PC-3 (cell line): ENCODE measurements at regions not wholly inside any gene's neighbourhood (a gene's known extent, or its start where the extent isn't known, plus 50 kb on each side); places are given as distances from the start of the nearest gene placed in this dataset.

Experiments used
- ATAC-seq: fragments of 200-7000 bp; cut with Tn5 transposase; 2 replicates; pipeline ENCODE4 v1.9.1; 2020; ENCODE audit warnings: mild to moderate bottlenecking, moderate library complexity
- BruUV-seq: library from RNA; stranded (reverse); fragments of 400-500 nt; replicated peaks from 2 replicates; lab custom pipeline; 2021; lab: Mats Ljungman, UMichigan
- CTCF ChIA-PET: fragments of 300-600 bp; sonication (Branson Sonifier 250); formaldehyde crosslinking; loops from one replicate; lab custom pipeline; 2022; ENCODE audit warnings: antibody characterized with exemption; lab: Charles Lee
- POLR2A ChIA-PET: fragments of 300-600 bp; sonication (Branson Sonifier 250); formaldehyde crosslinking; loops from one replicate; lab custom pipeline; 2022; ENCODE audit warnings: antibody characterized with exemption; ENCODE audit not compliant: unreplicated experiment; lab: Charles Lee
- DNase-seq: peaks from one replicate; pipeline ENCODE4 v3.0.0-alpha.2; 2015
- H2AFZ ChIP-seq: fragments of 300-600 bp; sonication (generic); 2 replicates; pipeline ENCODE4 v1.6.0; 2016; ENCODE audit warnings: antibody characterized with exemption, low read length
- H3F3A ChIP-seq: fragments of 300-600 bp; sonication (generic); one replicate; pipeline ENCODE4 v1.6.0; 2017; ENCODE audit warnings: antibody characterized with exemption, low read length, control low read depth, mild to moderate bottlenecking; ENCODE audit not compliant: unreplicated experiment
- H3K27ac ChIP-seq: fragments of 300-600 bp; sonication (generic); 2 replicates; pipeline ENCODE4 v1.5.1; 2016; ENCODE audit warnings: mild to moderate bottlenecking, low read length
- H3K27me3 ChIP-seq: fragments of 300-600 bp; sonication (generic); 2 replicates; pipeline ENCODE4 v1.6.1; 2016; ENCODE audit warnings: low read length, mixed read lengths
- H3K36me3 ChIP-seq: fragments of 300-600 bp; sonication (generic); 2 replicates; pipeline ENCODE4 v1.6.1; 2016; ENCODE audit warnings: low read depth, mixed run types, low read length, mixed read lengths
- H3K4me1 ChIP-seq: fragments of 300-600 bp; sonication (generic); 2 replicates; pipeline ENCODE4 v1.5.1; 2016; ENCODE audit warnings: low read length; ENCODE audit not compliant: insufficient read depth
- H3K4me2 ChIP-seq: fragments of 300-600 bp; sonication (generic); 2 replicates; pipeline ENCODE4 v1.6.0; 2016; ENCODE audit warnings: low read length
- H3K4me3 ChIP-seq: fragments of 300-600 bp; sonication (generic); 2 replicates; pipeline ENCODE4 v1.5.1; 2016; ENCODE audit warnings: mild to moderate bottlenecking, low read length, mixed read lengths
- H3K79me2 ChIP-seq: fragments of 300-600 bp; sonication (generic); 2 replicates; pipeline ENCODE4 v1.6.1; 2017; ENCODE audit warnings: low read length, mixed read lengths
- H3K9ac ChIP-seq: fragments of 300-600 bp; sonication (generic); 2 replicates; pipeline ENCODE4 v1.6.0; 2016; ENCODE audit warnings: mild to moderate bottlenecking, low read length
- H3K9me2 ChIP-seq: fragments of 300-600 bp; sonication (generic); replicated peaks from 2 replicates; pipeline ENCODE4 v1.6.1; 2016; ENCODE audit warnings: mixed run types, low read length, mixed read lengths
- H3K9me3 ChIP-seq: fragments of 300-600 bp; sonication (generic); 2 replicates; pipeline ENCODE4 v1.6.1; 2016; ENCODE audit warnings: low read length, mixed read lengths
- H4K20me1 ChIP-seq: fragments of 300-600 bp; sonication (generic); 2 replicates; pipeline ENCODE4 v1.6.1; 2016; ENCODE audit warnings: low read length, mixed read lengths
- EZH2 ChIP-seq: fragments of 300-600 bp; sonication (generic); IDR thresholded peaks from one replicate; pipeline ENCODE4 v1.6.1; 2017; ENCODE audit warnings: antibody characterized with exemption, mild to moderate bottlenecking, low read length; ENCODE audit not compliant: unreplicated experiment
- EZH2phosphoT487 ChIP-seq: fragments of 300-600 bp; sonication (generic); IDR thresholded peaks from 2 replicates; pipeline ENCODE4 v1.6.1; 2018; ENCODE audit warnings: mild to moderate bottlenecking, antibody characterized with exemption, low read length, borderline replicate concordance
- intact Hi-C: fragments of 100-400 bp; cut with micrococcal nuclease; formaldehyde crosslinking; loops from 2 replicates; pipeline ENCODE4 v1.9.0; 2023
- TF ChIP-seq, protein P1 (sequence below): fragments of 300-600 bp; sonication (generic); conservative IDR thresholded peaks from 2 replicates; pipeline ENCODE4 v1.5.1; 2017; ENCODE audit warnings: antibody characterized with exemption, low read depth, mild to moderate bottlenecking, low read length

DNA sequence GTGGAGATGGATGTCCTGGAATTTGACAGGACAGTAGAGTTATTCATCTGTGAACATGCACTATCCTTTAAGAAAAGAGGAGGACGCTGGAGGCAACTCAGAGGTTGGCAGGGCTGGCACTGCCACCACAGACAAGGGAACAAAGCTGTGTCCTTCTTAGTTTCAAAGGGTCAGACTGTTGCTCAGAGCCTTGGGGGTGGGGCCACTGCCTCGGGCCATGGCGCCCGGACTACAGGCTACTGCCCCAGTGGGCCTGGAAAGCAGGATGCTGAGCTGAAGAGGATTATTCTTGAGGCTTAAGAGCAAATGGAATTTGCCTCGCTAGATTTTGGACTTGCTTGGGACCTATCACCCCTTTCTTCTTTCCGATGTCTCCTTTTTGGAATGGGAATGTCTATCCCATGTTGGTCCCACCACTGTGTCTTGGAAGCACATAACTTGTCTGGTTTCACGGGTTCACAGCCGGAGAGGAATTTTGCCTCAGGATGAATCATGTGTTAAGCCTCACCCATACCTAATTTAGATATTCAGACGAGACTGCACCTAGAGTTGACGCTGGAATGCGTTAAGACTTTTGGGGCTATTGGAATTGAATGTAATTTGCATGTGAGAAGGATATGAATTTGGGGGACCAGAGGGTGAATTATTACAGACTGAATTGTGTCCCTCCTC lies 114.8 kb upstream of the RFLNA start:
- Histone ChIP-seq H3K36me3 (no peaks in the 10 kb centered on the region), H3K4me2 (no peak overlapping the region), H3K27me3 (peaks cover 46% of the 10 kb centered on the region), H2AFZ (no peak overlapping the region), H3K9ac (no peak overlapping the region), H3K79me2 (no peaks in the 10 kb centered on the region), H4K20me1 (no peaks in the 10 kb centered on the region), H3K9me2 (no peaks in the 10 kb centered on the region), H3K4me3 (no peak overlapping the region), H3K4me1 (no peaks in the 10 kb centered on the region), H3K27ac (no peak overlapping the region), H3F3A (no peaks in the 10 kb centered on the region), H3K9me3 (no peaks in the 10 kb centered on the region)
- TF ChIP-seq, protein P1, sequence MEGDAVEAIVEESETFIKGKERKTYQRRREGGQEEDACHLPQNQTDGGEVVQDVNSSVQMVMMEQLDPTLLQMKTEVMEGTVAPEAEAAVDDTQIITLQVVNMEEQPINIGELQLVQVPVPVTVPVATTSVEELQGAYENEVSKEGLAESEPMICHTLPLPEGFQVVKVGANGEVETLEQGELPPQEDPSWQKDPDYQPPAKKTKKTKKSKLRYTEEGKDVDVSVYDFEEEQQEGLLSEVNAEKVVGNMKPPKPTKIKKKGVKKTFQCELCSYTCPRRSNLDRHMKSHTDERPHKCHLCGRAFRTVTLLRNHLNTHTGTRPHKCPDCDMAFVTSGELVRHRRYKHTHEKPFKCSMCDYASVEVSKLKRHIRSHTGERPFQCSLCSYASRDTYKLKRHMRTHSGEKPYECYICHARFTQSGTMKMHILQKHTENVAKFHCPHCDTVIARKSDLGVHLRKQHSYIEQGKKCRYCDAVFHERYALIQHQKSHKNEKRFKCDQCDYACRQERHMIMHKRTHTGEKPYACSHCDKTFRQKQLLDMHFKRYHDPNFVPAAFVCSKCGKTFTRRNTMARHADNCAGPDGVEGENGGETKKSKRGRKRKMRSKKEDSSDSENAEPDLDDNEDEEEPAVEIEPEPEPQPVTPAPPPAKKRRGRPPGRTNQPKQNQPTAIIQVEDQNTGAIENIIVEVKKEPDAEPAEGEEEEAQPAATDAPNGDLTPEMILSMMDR: no peak
- TF ChIP-seq EZH2 (no peak), EZH2phosphoT487 (no peak)
- CTCF ChIA-PET: no interaction called here
- no peak for ATAC-seq
- no peak for DNase-seq
- POLR2A ChIA-PET: no interaction called here
- no TSS peak for BruUV-seq
- intact Hi-C loops: no loop called here

GRCh38 chr12:124183172-124183571 lies 111.7 kb upstream of the RFLNA start:
- POLR2A ChIA-PET: no interaction called here

DNA sequence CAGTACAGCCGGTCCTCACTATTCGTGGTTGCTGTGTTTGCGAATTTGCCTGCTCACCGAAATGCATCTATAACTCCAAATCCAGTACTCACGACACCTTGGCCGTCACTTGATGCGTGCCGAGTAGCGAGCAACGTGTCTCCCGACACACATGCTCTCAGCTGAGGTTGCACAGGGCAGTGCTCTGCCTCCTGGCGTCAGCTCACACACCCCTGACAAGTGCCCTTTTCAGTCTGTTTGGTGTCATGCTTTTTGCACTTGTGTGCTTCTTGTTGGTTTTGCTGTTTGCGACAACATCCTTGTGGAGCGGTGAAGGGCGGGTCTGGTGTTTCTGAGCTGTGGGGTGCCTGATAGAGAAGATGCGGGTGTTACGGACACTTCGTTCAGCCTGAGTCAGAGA lies 110.4 kb upstream of the RFLNA start:
- Histone ChIP-seq H4K20me1 (no peaks in the 10 kb centered on the region), H3K27me3 (peaks cover 10% of the 10 kb centered on the region; the same call in 1 of the 2 replicates), H3K9ac (no peak overlapping the region), H3K4me2 (no peak overlapping the region), H3K4me3 (no peak overlapping the region), H3K27ac (no peak overlapping the region), H3K4me1 (peaks cover 15% of the 10 kb centered on the region), H3K9me2 (no peaks in the 10 kb centered on the region), H3K36me3 (no peaks in the 10 kb centered on the region), H2AFZ (no peak overlapping the region), H3K9me3 (no peaks in the 10 kb centered on the region), H3K79me2 (no peaks in the 10 kb centered on the region), H3F3A (no peaks in the 10 kb centered on the region)
- DNase-seq: no peak
- TF ChIP-seq EZH2phosphoT487 (no peak), EZH2 (no peak)
- TF ChIP-seq, protein P1: no peak
- BruUV-seq: no TSS peak
- ChIA-PET POLR2A (no interaction called here), CTCF (no interaction called here)
- intact Hi-C loops: no loop called here
- ATAC-seq: no peak

More at GRCh38 chr12:124183172-124183571, 111.7 kb upstream of the RFLNA start:
- H3K79me2 ChIP-seq: no peaks in the 10 kb centered on the region
- ATAC-seq: no peak
- intact Hi-C loops: no loop called here
- H3K9me2 ChIP-seq: no peaks in the 10 kb centered on the region
- peaks cover 2% of the 10 kb centered on the region for H3K4me1 ChIP-seq
- CTCF ChIA-PET: no interaction called here
- H3K4me3 ChIP-seq: no peak overlapping the region
- peaks cover 18% of the 10 kb centered on the region; the same call in 1 of the 2 replicates for H3K27me3 ChIP-seq
- BruUV-seq: no TSS peak
- H3K27ac ChIP-seq: no peak overlapping the region
- H3K4me2 ChIP-seq: no peak overlapping the region
- no peaks in the 10 kb centered on the region for H4K20me1 ChIP-seq
- no peak for DNase-seq
- no peaks in the 10 kb centered on the region for H3F3A ChIP-seq
- TF ChIP-seq EZH2phosphoT487: no peak
- TF ChIP-seq, protein P1: no peak
- no peak for TF ChIP-seq EZH2
- no peaks in the 10 kb centered on the region for H3K36me3 ChIP-seq
- no peak overlapping the region for H2AFZ ChIP-seq
- no peak overlapping the region for H3K9ac ChIP-seq
- no peaks in the 10 kb centered on the region for H3K9me3 ChIP-seq
